HCT116 (cell line): ENCODE measurements at regions not wholly inside any gene's neighbourhood (a gene's known extent, or its start where the extent isn't known, plus 50 kb on each side); places are given as distances from the start of the nearest gene placed in this dataset.

Experiments
- CEBPB ChIP-seq: IDR thresholded peaks from 2 replicates; pipeline ENCODE4 v1.6.1; 2012; ENCODE audit warnings: low read depth
- CTCF ChIP-seq, 3 experiments: fragments of 200-600 bp in 1 of 3; sonication (generic) in 1 of 3; IDR thresholded peaks in 2 of 3; conservative IDR thresholded peaks in 1 of 3; 2 replicates each; pipeline ENCODE4 v1.5.1; 2012 to 2017; ENCODE audit warnings: low read depth in 2 of 3, low read length in 2 of 3, antibody characterized with exemption in 1 of 3, borderline replicate concordance in 1 of 3, control low read depth in 1 of 3, mild to moderate bottlenecking in 1 of 3, mixed read lengths in 1 of 3, mixed run types in 1 of 3, moderate library complexity in 1 of 3; ENCODE audit not compliant: insufficient read depth in 1 of 3
- EZH2 ChIP-seq: fragments of 200-600 bp; sonication (generic); IDR thresholded peaks from 2 replicates; pipeline ENCODE4 v1.6.1; 2017; ENCODE audit warnings: antibody characterized with exemption, mixed run types
- EZH2phosphoT487 ChIP-seq: fragments of 200-600 bp; IDR thresholded peaks from 2 replicates; pipeline ENCODE4 v1.6.1; 2018; ENCODE audit warnings: antibody characterized with exemption, borderline replicate concordance
- FOSL1 ChIP-seq: IDR thresholded peaks from 2 replicates; pipeline ENCODE4 v1.6.1; 2012; ENCODE audit warnings: low read depth
- POLR2A ChIP-seq: IDR thresholded peaks from 2 replicates; pipeline ENCODE4 v1.7.0; 2011; ENCODE audit warnings: borderline replicate concordance; ENCODE audit not compliant: insufficient read depth, insufficient read length; ENCODE audit errors: extremely low read depth
- POLR2AphosphoS5 ChIP-seq: IDR thresholded peaks from 2 replicates; pipeline ENCODE4 v1.6.1; 2011; ENCODE audit warnings: mild to moderate bottlenecking, low read depth, low read length, moderate library complexity
- REST ChIP-seq: IDR thresholded peaks from 2 replicates; pipeline ENCODE4 v1.6.1; 2012; ENCODE audit warnings: low read depth
- SP1 ChIP-seq: IDR thresholded peaks from 2 replicates; pipeline ENCODE4 v1.6.1; 2012; ENCODE audit warnings: low read depth
- YY1 ChIP-seq: IDR thresholded peaks from 2 replicates; pipeline ENCODE4 v1.6.1; 2011; ENCODE audit warnings: low read length, low read depth, moderate library complexity, mild to moderate bottlenecking; ENCODE audit not compliant: insufficient replicate concordance; ENCODE audit errors: extremely low read depth
- ZBTB33 ChIP-seq: IDR thresholded peaks from 2 replicates; pipeline ENCODE4 v1.6.1; 2011; ENCODE audit warnings: mild to moderate bottlenecking, low read length, moderate library complexity; ENCODE audit not compliant: insufficient replicate concordance; ENCODE audit errors: extremely low read depth

GRCh38 chr1:106435269-106435668 is 621.2 kb upstream of the PRMT6 start:
- TF ChIP-seq POLR2A = no peak
- no peak for TF ChIP-seq CTCF (IDR thresholded peaks at IDR 0.05 in 2 of 3, conservative IDR thresholded peaks at IDR 0.05 in 1 of 3; ENCODE audit: borderline replicate concordance in 1 of 3, insufficient read depth in 1 of 3, low read depth in 2 of 3, low read length in 2 of 3)
- no peak for TF ChIP-seq CEBPB
- no peak for TF ChIP-seq YY1
- TF ChIP-seq SP1 = no peak
- TF ChIP-seq REST = no peak
- no peak for TF ChIP-seq FOSL1
- no peak for TF ChIP-seq EZH2
- TF ChIP-seq ZBTB33 = no peak
- TF ChIP-seq POLR2AphosphoS5 = no peak
- TF ChIP-seq EZH2phosphoT487 = no peak
